ENCODE measurements at regions not wholly inside any gene's neighbourhood (a gene's known extent, or its start where the extent isn't known, plus 50 kb on each side); places are given as distances from the start of the nearest gene placed in this dataset.

DNA sequence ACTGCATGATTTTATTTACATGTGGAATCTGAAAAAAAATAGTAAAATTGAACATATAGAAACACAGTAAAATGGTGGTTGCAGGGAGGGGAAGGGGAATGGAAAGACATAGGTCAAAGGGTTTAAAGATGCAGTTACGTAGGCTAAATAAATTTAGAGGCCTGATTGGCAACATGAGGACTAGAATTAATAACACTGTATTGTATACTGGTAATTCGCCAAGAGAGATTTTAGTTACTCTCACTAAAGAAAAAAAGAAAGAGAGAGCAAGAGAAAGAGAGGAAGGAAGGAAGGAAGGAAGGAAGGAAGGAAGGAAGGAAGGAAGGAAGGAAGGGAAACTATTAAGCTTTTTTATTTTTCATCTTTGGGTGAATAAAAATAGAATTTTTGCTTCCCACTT is 488.1 kb downstream of the PCDH10 start:
- TF ChIP-seq, protein P1, sequence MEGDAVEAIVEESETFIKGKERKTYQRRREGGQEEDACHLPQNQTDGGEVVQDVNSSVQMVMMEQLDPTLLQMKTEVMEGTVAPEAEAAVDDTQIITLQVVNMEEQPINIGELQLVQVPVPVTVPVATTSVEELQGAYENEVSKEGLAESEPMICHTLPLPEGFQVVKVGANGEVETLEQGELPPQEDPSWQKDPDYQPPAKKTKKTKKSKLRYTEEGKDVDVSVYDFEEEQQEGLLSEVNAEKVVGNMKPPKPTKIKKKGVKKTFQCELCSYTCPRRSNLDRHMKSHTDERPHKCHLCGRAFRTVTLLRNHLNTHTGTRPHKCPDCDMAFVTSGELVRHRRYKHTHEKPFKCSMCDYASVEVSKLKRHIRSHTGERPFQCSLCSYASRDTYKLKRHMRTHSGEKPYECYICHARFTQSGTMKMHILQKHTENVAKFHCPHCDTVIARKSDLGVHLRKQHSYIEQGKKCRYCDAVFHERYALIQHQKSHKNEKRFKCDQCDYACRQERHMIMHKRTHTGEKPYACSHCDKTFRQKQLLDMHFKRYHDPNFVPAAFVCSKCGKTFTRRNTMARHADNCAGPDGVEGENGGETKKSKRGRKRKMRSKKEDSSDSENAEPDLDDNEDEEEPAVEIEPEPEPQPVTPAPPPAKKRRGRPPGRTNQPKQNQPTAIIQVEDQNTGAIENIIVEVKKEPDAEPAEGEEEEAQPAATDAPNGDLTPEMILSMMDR (IDR thresholded peaks at IDR 0.05; ENCODE audit: low read depth, low read length, missing input control): no peak
- no peak for TF ChIP-seq RXRA (IDR thresholded peaks at IDR 0.05)
- no peak for TF ChIP-seq EGR1 (IDR thresholded peaks at IDR 0.05; ENCODE audit: low read depth in 2 of 2)
- TF ChIP-seq, protein P2, sequence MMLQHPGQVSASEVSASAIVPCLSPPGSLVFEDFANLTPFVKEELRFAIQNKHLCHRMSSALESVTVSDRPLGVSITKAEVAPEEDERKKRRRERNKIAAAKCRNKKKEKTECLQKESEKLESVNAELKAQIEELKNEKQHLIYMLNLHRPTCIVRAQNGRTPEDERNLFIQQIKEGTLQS (IDR thresholded peaks at IDR 0.05): no peak
- TF ChIP-seq, protein P3, sequence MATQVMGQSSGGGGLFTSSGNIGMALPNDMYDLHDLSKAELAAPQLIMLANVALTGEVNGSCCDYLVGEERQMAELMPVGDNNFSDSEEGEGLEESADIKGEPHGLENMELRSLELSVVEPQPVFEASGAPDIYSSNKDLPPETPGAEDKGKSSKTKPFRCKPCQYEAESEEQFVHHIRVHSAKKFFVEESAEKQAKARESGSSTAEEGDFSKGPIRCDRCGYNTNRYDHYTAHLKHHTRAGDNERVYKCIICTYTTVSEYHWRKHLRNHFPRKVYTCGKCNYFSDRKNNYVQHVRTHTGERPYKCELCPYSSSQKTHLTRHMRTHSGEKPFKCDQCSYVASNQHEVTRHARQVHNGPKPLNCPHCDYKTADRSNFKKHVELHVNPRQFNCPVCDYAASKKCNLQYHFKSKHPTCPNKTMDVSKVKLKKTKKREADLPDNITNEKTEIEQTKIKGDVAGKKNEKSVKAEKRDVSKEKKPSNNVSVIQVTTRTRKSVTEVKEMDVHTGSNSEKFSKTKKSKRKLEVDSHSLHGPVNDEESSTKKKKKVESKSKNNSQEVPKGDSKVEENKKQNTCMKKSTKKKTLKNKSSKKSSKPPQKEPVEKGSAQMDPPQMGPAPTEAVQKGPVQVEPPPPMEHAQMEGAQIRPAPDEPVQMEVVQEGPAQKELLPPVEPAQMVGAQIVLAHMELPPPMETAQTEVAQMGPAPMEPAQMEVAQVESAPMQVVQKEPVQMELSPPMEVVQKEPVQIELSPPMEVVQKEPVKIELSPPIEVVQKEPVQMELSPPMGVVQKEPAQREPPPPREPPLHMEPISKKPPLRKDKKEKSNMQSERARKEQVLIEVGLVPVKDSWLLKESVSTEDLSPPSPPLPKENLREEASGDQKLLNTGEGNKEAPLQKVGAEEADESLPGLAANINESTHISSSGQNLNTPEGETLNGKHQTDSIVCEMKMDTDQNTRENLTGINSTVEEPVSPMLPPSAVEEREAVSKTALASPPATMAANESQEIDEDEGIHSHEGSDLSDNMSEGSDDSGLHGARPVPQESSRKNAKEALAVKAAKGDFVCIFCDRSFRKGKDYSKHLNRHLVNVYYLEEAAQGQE (IDR thresholded peaks at IDR 0.05): no peak
- no peak for TF ChIP-seq YY1 (IDR thresholded peaks at IDR 0.05)
- TF ChIP-seq, protein P4, sequence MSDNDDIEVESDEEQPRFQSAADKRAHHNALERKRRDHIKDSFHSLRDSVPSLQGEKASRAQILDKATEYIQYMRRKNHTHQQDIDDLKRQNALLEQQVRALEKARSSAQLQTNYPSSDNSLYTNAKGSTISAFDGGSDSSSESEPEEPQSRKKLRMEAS (IDR thresholded peaks at IDR 0.05): no peak
